Effector CD8-positive, alpha-beta T cell (primary cell): ENCODE measurements at regions not wholly inside any gene's neighbourhood (a gene's known extent, or its start where the extent isn't known, plus 50 kb on each side); places are given as distances from the start of the nearest gene placed in this dataset.
"Not testable (repeated sequence)": the region's sequence is repeated elsewhere in the genome, so short reads cannot be mapped to it uniquely, and the experiment has no call there.

ENCODE experiments used
- DNase-seq: peaks from one replicate; lab custom pipeline; 2025; lab: John Stamatoyannopoulos, UW

- DNase-seq = no peak
Measured at GRCh38 chr1:208347191-208347590, 103.0 kb upstream of the PLXNA2 start.

GRCh38 chr1:208349694-208350330, 105.6 kb upstream of the PLXNA2 start:
- no peak for DNase-seq

- DNase-seq = no peak
Measured at GRCh38 chr1:208350815-208351214, 106.6 kb upstream of the PLXNA2 start.

GRCh38 chr1:208351838-208352237, 107.7 kb upstream of the PLXNA2 start:
- DNase-seq = no peak

- DNase-seq = not testable (repeated sequence)
Measured at GRCh38 chr1:208353797-208354196, 109.6 kb upstream of the PLXNA2 start.

- no peak for DNase-seq
Measured at GRCh38 chr1:208357644-208358507, 113.7 kb upstream of the PLXNA2 start.

- no peak for DNase-seq
Measured at GRCh38 chr1:208358651-208359050, 114.5 kb upstream of the PLXNA2 start.

- no peak for DNase-seq
Measured at GRCh38 chr1:208362011-208362410, 117.8 kb upstream of the PLXNA2 start.

- DNase-seq = no peak
Measured at GRCh38 chr1:208366559-208366958, 122.4 kb upstream of the PLXNA2 start.

- no peak for DNase-seq
Measured at GRCh38 chr1:208369045-208369444, 124.9 kb upstream of the PLXNA2 start.

GRCh38 chr1:208369658-208370057, 125.5 kb upstream of the PLXNA2 start:
- DNase-seq = no peak

GRCh38 chr1:208374391-208374941, 130.3 kb upstream of the PLXNA2 start:
- no peak for DNase-seq

- DNase-seq = no peak
Measured at GRCh38 chr1:208381481-208381880, 137.3 kb upstream of the PLXNA2 start.

GRCh38 chr1:208387908-208388811, 144.0 kb upstream of the PLXNA2 start:
- DNase-seq = no peak

- DNase-seq = no peak
Measured at GRCh38 chr1:208393416-208393815, 149.2 kb upstream of the PLXNA2 start.

GRCh38 chr1:208393826-208394225, 149.6 kb upstream of the PLXNA2 start:
- no peak for DNase-seq

GRCh38 chr1:208397286-208397685, 153.1 kb upstream of the PLXNA2 start:
- DNase-seq = no peak

GRCh38 chr1:208405014-208405413, 160.8 kb upstream of the PLXNA2 start:
- DNase-seq = no peak

GRCh38 chr1:208409176-208409575, 165.0 kb upstream of the PLXNA2 start:
- DNase-seq = no peak

GRCh38 chr1:208410409-208410808, 166.2 kb upstream of the PLXNA2 start:
- no peak for DNase-seq

GRCh38 chr1:208413006-208413405, 168.8 kb upstream of the PLXNA2 start:
- DNase-seq = no peak

- DNase-seq = no peak
Measured at GRCh38 chr1:208418667-208419066, 174.5 kb upstream of the PLXNA2 start.
